ENCODE measurements at regions not wholly inside any gene's neighbourhood (a gene's known extent, or its start where the extent isn't known, plus 50 kb on each side); places are given as distances from the start of the nearest gene placed in this dataset.

- POLR2A ChIA-PET (ENCODE audit: low non-redundant PET): no interaction called here
- TF ChIP-seq CTCF (conservative IDR thresholded peaks at IDR 0.05; ENCODE audit: low read depth): no peak
- H3K27ac ChIP-seq: no peak overlapping the region
- CTCF ChIA-PET: no interaction called here
- DNase-seq (ENCODE audit: low spot score): no peak
These were observed 54.9 kb upstream of the GPR26 start for GRCh38 chr10:123611243-123611642.

- no peak for TF ChIP-seq CTCF (conservative IDR thresholded peaks at IDR 0.05; ENCODE audit: low read depth)
- ChIA-PET CTCF (interaction anchor here (0.7 kb wide), 1 partner anchor 356 kb away, joined by 3 read pairs; no protein-coding TSS in a partner anchor), POLR2A (ENCODE audit: low non-redundant PET) (no interaction called here)
- DNase-seq (ENCODE audit: low spot score): no peak
- H3K27ac ChIP-seq: no peak overlapping the region
These were observed 54.3 kb upstream of the GPR26 start for GRCh38 chr10:123611876-123612275.

- POLR2A ChIA-PET (ENCODE audit: low non-redundant PET): no interaction called here
- H3K27ac ChIP-seq: no peak overlapping the region
- TF ChIP-seq CTCF (conservative IDR thresholded peaks at IDR 0.05; ENCODE audit: low read depth): no peak
- no peak for DNase-seq (ENCODE audit: low spot score)
- CTCF ChIA-PET: interaction anchor here (0.6 kb wide), 1 partner anchor 31 kb away, joined by 3 read pairs; no protein-coding TSS in a partner anchor
These were observed 52.8 kb upstream of the GPR26 start for GRCh38 chr10:123613346-123613850.

- ChIA-PET POLR2A (ENCODE audit: low non-redundant PET) (no interaction called here), CTCF (no interaction called here)
- no peak overlapping the region for H3K27ac ChIP-seq
- peak; percentile 77 for DNase-seq (ENCODE audit: low spot score)
- no peak for TF ChIP-seq CTCF (conservative IDR thresholded peaks at IDR 0.05; ENCODE audit: low read depth)
These were observed 51.3 kb upstream of the GPR26 start for GRCh38 chr10:123614888-123615287.
